ENCODE measurements at regions not wholly inside any gene's neighbourhood (a gene's known extent, or its start where the extent isn't known, plus 50 kb on each side); places are given as distances from the start of the nearest gene placed in this dataset.

DNA sequence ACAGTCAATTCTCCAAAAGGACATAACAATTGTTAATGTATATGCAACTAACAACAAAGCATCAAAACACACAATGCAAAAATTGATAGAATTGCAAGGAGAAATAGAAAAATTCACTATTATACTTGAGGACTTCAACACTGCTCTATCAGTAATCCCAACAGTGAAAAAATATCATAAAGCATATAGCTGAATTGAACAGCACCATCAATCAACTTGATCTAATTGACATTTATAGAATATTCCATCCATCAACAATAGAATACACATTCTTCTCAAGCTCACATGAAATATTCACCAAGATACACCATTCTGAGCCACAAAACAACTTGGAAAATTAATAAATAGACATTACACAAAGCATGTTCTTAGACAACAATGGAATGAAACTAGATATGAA, 60.1 kb upstream of the ASXL3 start:
- ChIA-PET CTCF (no interaction called here), POLR2A (no interaction called here)
- DNase-seq: no peak
- Mint-ChIP-seq H3K4me3 (ENCODE audit: unreplicated experiment) (no peak overlapping the region), H3K27ac (ENCODE audit: unreplicated experiment) (no peak overlapping the region), H3K36me3 (ENCODE audit: insufficient read depth, unreplicated experiment) (no peaks in the 10 kb centered on the region), H3K4me1 (ENCODE audit: low read depth, unreplicated experiment) (no peaks in the 10 kb centered on the region), H3K9me3 (ENCODE audit: unreplicated experiment) (no peaks in the 10 kb centered on the region), H3K27me3 (ENCODE audit: insufficient read depth, unreplicated experiment) (no peaks in the 10 kb centered on the region)
- H3K9me3 ChIP-seq: no peaks in the 10 kb centered on the region
- no TSS peak for BruUV-seq (replicated peaks)
- H3K36me3 ChIP-seq (ENCODE audit: control insufficient read depth, insufficient read depth, low read length): no peaks in the 10 kb centered on the region
- intact Hi-C loops (cut with micrococcal nuclease; ENCODE audit: unreplicated experiment): no loop called here
- no peaks in the 10 kb centered on the region for H3K4me1 ChIP-seq
- H3K4me3 ChIP-seq (ENCODE audit: low read depth, low read length): no peak overlapping the region
- TF ChIP-seq, protein P1, sequence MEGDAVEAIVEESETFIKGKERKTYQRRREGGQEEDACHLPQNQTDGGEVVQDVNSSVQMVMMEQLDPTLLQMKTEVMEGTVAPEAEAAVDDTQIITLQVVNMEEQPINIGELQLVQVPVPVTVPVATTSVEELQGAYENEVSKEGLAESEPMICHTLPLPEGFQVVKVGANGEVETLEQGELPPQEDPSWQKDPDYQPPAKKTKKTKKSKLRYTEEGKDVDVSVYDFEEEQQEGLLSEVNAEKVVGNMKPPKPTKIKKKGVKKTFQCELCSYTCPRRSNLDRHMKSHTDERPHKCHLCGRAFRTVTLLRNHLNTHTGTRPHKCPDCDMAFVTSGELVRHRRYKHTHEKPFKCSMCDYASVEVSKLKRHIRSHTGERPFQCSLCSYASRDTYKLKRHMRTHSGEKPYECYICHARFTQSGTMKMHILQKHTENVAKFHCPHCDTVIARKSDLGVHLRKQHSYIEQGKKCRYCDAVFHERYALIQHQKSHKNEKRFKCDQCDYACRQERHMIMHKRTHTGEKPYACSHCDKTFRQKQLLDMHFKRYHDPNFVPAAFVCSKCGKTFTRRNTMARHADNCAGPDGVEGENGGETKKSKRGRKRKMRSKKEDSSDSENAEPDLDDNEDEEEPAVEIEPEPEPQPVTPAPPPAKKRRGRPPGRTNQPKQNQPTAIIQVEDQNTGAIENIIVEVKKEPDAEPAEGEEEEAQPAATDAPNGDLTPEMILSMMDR (IDR thresholded peaks at IDR 0.05; ENCODE audit: insufficient read depth in 1 of 2, low read depth in 1 of 2, low read length in 1 of 2, severe bottlenecking in 1 of 2, unreplicated experiment in 1 of 2): no peak
- H3K27me3 ChIP-seq (replicated peaks; ENCODE audit: control insufficient read depth, insufficient read depth, low read length): no peaks in the 10 kb centered on the region

DNA sequence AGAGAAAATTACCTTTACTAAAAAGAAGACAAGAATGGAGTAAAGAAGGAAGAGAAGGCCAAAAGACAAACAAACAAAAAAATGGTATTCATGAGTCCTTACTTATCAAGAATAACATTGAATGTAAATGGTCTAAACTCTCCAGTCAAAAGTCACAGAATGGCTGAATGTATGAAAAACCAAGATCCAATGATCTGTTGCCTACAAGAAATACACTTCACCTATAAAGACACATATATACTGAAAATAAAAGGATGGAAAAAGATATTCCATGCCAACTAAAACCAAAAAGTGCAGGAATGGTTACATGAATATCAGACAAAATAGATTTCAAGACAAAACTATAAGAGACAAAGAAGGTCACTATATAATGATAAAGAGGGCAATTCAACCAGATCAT, 65.0 kb upstream of the ASXL3 start:
- POLR2A ChIA-PET: no interaction called here
- H3K36me3 ChIP-seq (ENCODE audit: control insufficient read depth, insufficient read depth, low read length): no peaks in the 10 kb centered on the region
- no peaks in the 10 kb centered on the region for H3K9me3 Mint-ChIP-seq (ENCODE audit: unreplicated experiment)

DNA sequence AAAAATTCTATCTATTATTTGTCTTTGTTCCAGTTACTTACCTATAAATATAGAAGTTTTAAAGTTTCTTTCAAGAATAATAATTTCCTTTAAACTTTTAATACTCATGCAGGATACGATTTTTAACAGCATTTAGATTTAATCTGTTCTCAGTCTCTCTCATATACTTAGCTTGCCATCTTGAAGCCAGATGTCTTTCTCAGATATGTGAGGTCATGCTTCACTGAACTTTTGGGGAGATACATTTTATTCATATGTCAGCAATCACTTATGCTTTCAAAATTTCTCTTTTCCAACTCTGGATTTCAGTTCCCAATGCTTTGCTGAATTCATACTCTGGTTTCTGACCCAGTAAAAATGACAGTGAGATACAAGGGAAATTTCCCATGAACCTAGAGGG, 66.5 kb upstream of the CCDC178 start:
- CTCF ChIA-PET: no interaction called here
- no peak for DNase-seq
- Mint-ChIP-seq H3K9me3 (ENCODE audit: unreplicated experiment) (no peaks in the 10 kb centered on the region), H3K36me3 (ENCODE audit: insufficient read depth, unreplicated experiment) (no peaks in the 10 kb centered on the region), H3K27me3 (ENCODE audit: insufficient read depth, unreplicated experiment) (no peaks in the 10 kb centered on the region), H3K4me3 (ENCODE audit: unreplicated experiment) (no peak overlapping the region), H3K27ac (ENCODE audit: unreplicated experiment) (no peak overlapping the region), H3K4me1 (ENCODE audit: low read depth, unreplicated experiment) (no peaks in the 10 kb centered on the region)
- no peaks in the 10 kb centered on the region for H3K9me3 ChIP-seq
- no peak overlapping the region for H3K4me3 ChIP-seq (ENCODE audit: low read depth, low read length)
- H3K36me3 ChIP-seq (ENCODE audit: control insufficient read depth, insufficient read depth, low read length): no peaks in the 10 kb centered on the region
- H3K27me3 ChIP-seq (replicated peaks; ENCODE audit: control insufficient read depth, insufficient read depth, low read length): no peaks in the 10 kb centered on the region
- TF ChIP-seq, protein P1 (IDR thresholded peaks at IDR 0.05; ENCODE audit: insufficient read depth in 1 of 2, low read depth in 1 of 2, low read length in 1 of 2, severe bottlenecking in 1 of 2, unreplicated experiment in 1 of 2): no peak
- POLR2A ChIA-PET: no interaction called here
- BruUV-seq (replicated peaks): no TSS peak
- no peaks in the 10 kb centered on the region for H3K4me1 ChIP-seq
- intact Hi-C loops (cut with micrococcal nuclease; ENCODE audit: unreplicated experiment): no loop called here

More for the DNA sequence above, 65.0 kb upstream of the ASXL3 start:
- Mint-ChIP-seq H3K4me1 (ENCODE audit: low read depth, unreplicated experiment) (no peaks in the 10 kb centered on the region), H3K36me3 (ENCODE audit: insufficient read depth, unreplicated experiment) (no peaks in the 10 kb centered on the region), H3K4me3 (ENCODE audit: unreplicated experiment) (no peak overlapping the region), H3K27me3 (ENCODE audit: insufficient read depth, unreplicated experiment) (no peaks in the 10 kb centered on the region), H3K27ac (ENCODE audit: unreplicated experiment) (no peak overlapping the region)
- CTCF ChIA-PET: no interaction called here
- Histone ChIP-seq H3K4me3 (ENCODE audit: low read depth, low read length) (no peak overlapping the region), H3K27me3 (replicated peaks; ENCODE audit: control insufficient read depth, insufficient read depth, low read length) (no peaks in the 10 kb centered on the region), H3K4me1 (no peaks in the 10 kb centered on the region), H3K9me3 (no peaks in the 10 kb centered on the region)
- intact Hi-C loops (cut with micrococcal nuclease; ENCODE audit: unreplicated experiment): no loop called here
- TF ChIP-seq, protein P1 (IDR thresholded peaks at IDR 0.05; ENCODE audit: insufficient read depth in 1 of 2, low read depth in 1 of 2, low read length in 1 of 2, severe bottlenecking in 1 of 2, unreplicated experiment in 1 of 2): no peak
- no TSS peak for BruUV-seq (replicated peaks)
- DNase-seq: no peak
